IPS-11a (cell line): ENCODE measurements at regions not wholly inside any gene's neighbourhood (a gene's known extent, or its start where the extent isn't known, plus 50 kb on each side); places are given as distances from the start of the nearest gene placed in this dataset.

Experiments
- H3K4me3 ChIP-seq: one replicate; pipeline ENCODE4 v1.5.1; 2013; ENCODE audit warnings: low read depth, low read length, control low read depth

GRCh38 chr3:106251160-106251892 lies 382.5 kb upstream of the CBLB start:
- no peak overlapping the region for H3K4me3 ChIP-seq

GRCh38 chr3:106255870-106256248 lies 387.0 kb upstream of the CBLB start:
- H3K4me3 ChIP-seq: no peak overlapping the region

GRCh38 chr3:106256249-106256957 lies 387.6 kb upstream of the CBLB start:
- H3K4me3 ChIP-seq: no peak overlapping the region

GRCh38 chr3:106257172-106257571 lies 388.4 kb upstream of the CBLB start:
- no peak overlapping the region for H3K4me3 ChIP-seq

GRCh38 chr3:106261396-106261795 lies 392.6 kb upstream of the CBLB start:
- no peak overlapping the region for H3K4me3 ChIP-seq

GRCh38 chr3:106261915-106262683 lies 393.3 kb upstream of the CBLB start:
- H3K4me3 ChIP-seq: no peak overlapping the region

- H3K4me3 ChIP-seq: no peak overlapping the region
Measured at GRCh38 chr3:106263011-106263410, 394.2 kb upstream of the CBLB start.

- no peak overlapping the region for H3K4me3 ChIP-seq
Measured at GRCh38 chr3:106263546-106263945, 394.7 kb upstream of the CBLB start.

- H3K4me3 ChIP-seq: no peak overlapping the region
Measured at GRCh38 chr3:106265704-106266103, 396.9 kb upstream of the CBLB start.

GRCh38 chr3:106268696-106269095 lies 399.9 kb upstream of the CBLB start:
- H3K4me3 ChIP-seq: no peak overlapping the region

GRCh38 chr3:106272302-106272701 lies 403.5 kb upstream of the CBLB start:
- no peak overlapping the region for H3K4me3 ChIP-seq

- H3K4me3 ChIP-seq: no peak overlapping the region
Measured at GRCh38 chr3:106275592-106275991, 406.8 kb upstream of the CBLB start.

- H3K4me3 ChIP-seq: no peak overlapping the region
Measured at GRCh38 chr3:106276151-106276550, 407.3 kb upstream of the CBLB start.

- no peak overlapping the region for H3K4me3 ChIP-seq
Measured at GRCh38 chr3:106276755-106277612, 408.2 kb upstream of the CBLB start.

GRCh38 chr3:106277731-106278130 lies 408.9 kb upstream of the CBLB start:
- no peak overlapping the region for H3K4me3 ChIP-seq

- no peak overlapping the region for H3K4me3 ChIP-seq
Measured at GRCh38 chr3:106281221-106281620, 412.4 kb upstream of the CBLB start.

- no peak overlapping the region for H3K4me3 ChIP-seq
Measured at GRCh38 chr3:106282943-106283342, 414.1 kb upstream of the CBLB start.

- no peak overlapping the region for H3K4me3 ChIP-seq
Measured at GRCh38 chr3:106288781-106289180, 420.0 kb upstream of the CBLB start.

GRCh38 chr3:106290304-106290997 lies 421.6 kb upstream of the CBLB start:
- no peak overlapping the region for H3K4me3 ChIP-seq

- H3K4me3 ChIP-seq: no peak overlapping the region
Measured at GRCh38 chr3:106293161-106293560, 424.3 kb upstream of the CBLB start.
